Aorta (tissue), 5 donors: ENCODE measurements at regions not wholly inside any gene's neighbourhood (a gene's known extent, or its start where the extent isn't known, plus 50 kb on each side); places are given as distances from the start of the nearest gene placed in this dataset.

Source experiments
- ATAC-seq: fragments of 200-7000 bp; cut with Tn5 transposase; one replicate; pipeline ENCODE4 v1.9.1; 2022; ENCODE audit warnings: moderate library complexity; ENCODE audit not compliant: low FRiP score
- DNase-seq, 2 donors: peaks; one replicate each; pipeline ENCODE4 v3.0.0-alpha.2; 2020
- H3K27ac ChIP-seq, 2 donors: one replicate each; pipeline ENCODE4 v1.5.1; 2013; ENCODE audit warnings: low read length in 2 of 2, mild to moderate bottlenecking in 2 of 2, moderate library complexity in 2 of 2, control low read depth in 1 of 2, inconsistent platforms in 1 of 2, low read depth in 1 of 2
- H3K27me3 ChIP-seq, 2 donors: one replicate each; pipeline ENCODE4 v1.6.1; 2013; ENCODE audit warnings: control low read depth in 1 of 2, low read length in 1 of 2, mild to moderate bottlenecking in 1 of 2, moderate library complexity in 1 of 2; ENCODE audit not compliant: insufficient read depth in 2 of 2, control insufficient read depth in 1 of 2
- H3K36me3 ChIP-seq, 2 donors: one replicate each; pipeline ENCODE4 v1.6.1; 2013; ENCODE audit warnings: control low read depth in 1 of 2, low read length in 1 of 2, mild to moderate bottlenecking in 1 of 2; ENCODE audit not compliant: insufficient read depth in 2 of 2, control insufficient read depth in 1 of 2
- H3K4me1 ChIP-seq, 2 donors: one replicate each; pipeline ENCODE4 v1.6.1; 2013; ENCODE audit warnings: low read length in 2 of 2, control low read depth in 1 of 2, mild to moderate bottlenecking in 1 of 2, moderate library complexity in 1 of 2; ENCODE audit not compliant: insufficient read depth in 2 of 2, control insufficient read depth in 1 of 2
- H3K4me3 ChIP-seq, 2 donors: one replicate each; pipeline ENCODE4 v1.5.1; 2013; ENCODE audit warnings: low read length in 2 of 2, control low read depth in 1 of 2, mild to moderate bottlenecking in 1 of 2
- H3K9me3 ChIP-seq: one replicate; pipeline ENCODE4 v1.6.1; 2013; ENCODE audit warnings: mild to moderate bottlenecking, low read length; ENCODE audit not compliant: control insufficient read depth
- WGBS, 2 donors: extraction: QIAGEN DNeasy Blood & Tissue Kit; methylation state at CpG; one replicate each; pipeline ENCODE4 v1.1.7; 2013; 5-methylcytosine and 5-hydroxymethylcytosine counted together
- intact Hi-C, 2 donors: fragments of 100-400 bp; cut with DNase I; formaldehyde crosslinking; loops; one replicate each; pipeline versions ENCODE4 v1.14.2 to v1.15.0; 2022
- donor health status: healthy with polysubstance abuse.
- donor health status: Bipolar disorder and iron deficiency.
- donor health status: DM: no; HTN: no; CAD: no.
- donor health status: DM: no; HTN: no; CAD: no.
- donor health status: DM: yes; HTN: yes; CAD: no.

- no peaks in the 10 kb centered on the region for H3K4me1 ChIP-seq
- WGBS, 2 donors: 73 to 93% methylated on average over 1 of the region's 1 CpG
- intact Hi-C loops: no loop called here
- no peak for ATAC-seq
- no peak overlapping the region for H3K4me3 ChIP-seq
- H3K36me3 ChIP-seq: no peaks in the 10 kb centered on the region
- no peaks in the 10 kb centered on the region for H3K27me3 ChIP-seq
- no peak overlapping the region for H3K27ac ChIP-seq
- no peaks in the 10 kb centered on the region for H3K9me3 ChIP-seq
- DNase-seq: no peak
Observed at GRCh38 chrX:42546800-42547199, 231.2 kb downstream of the PPP1R2C start.

- ATAC-seq (no peak), DNase-seq (no peak)
- no peaks in the 10 kb centered on the region for H3K27me3 ChIP-seq
- no peak overlapping the region for H3K27ac ChIP-seq
- no peak overlapping the region for H3K4me3 ChIP-seq
- 72 to 98% methylated on average over 2 of the region's 2 CpGs for WGBS, 2 donors
- intact Hi-C loops: no loop called here
- H3K36me3 ChIP-seq: no peaks in the 10 kb centered on the region
- no peaks in the 10 kb centered on the region for H3K9me3 ChIP-seq
- no peaks in the 10 kb centered on the region for H3K4me1 ChIP-seq
Observed at GRCh38 chrX:42544883-42545282, 233.1 kb downstream of the PPP1R2C start.

GRCh38 chrX:42541554-42541953, 236.4 kb downstream of the PPP1R2C start:
- no peaks in the 10 kb centered on the region for H3K27me3 ChIP-seq

GRCh38 chrX:42540146-42540545, 237.8 kb downstream of the PPP1R2C start:
- no peak overlapping the region for H3K27ac ChIP-seq
- no peaks in the 10 kb centered on the region for H3K36me3 ChIP-seq
- DNase-seq: no peak
- no peak for ATAC-seq
- intact Hi-C loops: no loop called here
- H3K9me3 ChIP-seq: no peaks in the 10 kb centered on the region
- no peaks in the 10 kb centered on the region for H3K27me3 ChIP-seq
- H3K4me3 ChIP-seq: no peak overlapping the region
- no peaks in the 10 kb centered on the region for H3K4me1 ChIP-seq

More at GRCh38 chrX:42541554-42541953, 236.4 kb downstream of the PPP1R2C start:
- intact Hi-C loops: no loop called here
- no peaks in the 10 kb centered on the region for H3K4me1 ChIP-seq
- DNase-seq (no peak), ATAC-seq (no peak)
- no peak overlapping the region for H3K4me3 ChIP-seq
- no peaks in the 10 kb centered on the region for H3K36me3 ChIP-seq
- no peak overlapping the region for H3K27ac ChIP-seq
- no peaks in the 10 kb centered on the region for H3K9me3 ChIP-seq

- ATAC-seq: no peak
- H3K27ac ChIP-seq: no peak overlapping the region
- intact Hi-C loops: no loop called here
- DNase-seq: no peak
- no peaks in the 10 kb centered on the region for H3K9me3 ChIP-seq
- no peaks in the 10 kb centered on the region for H3K36me3 ChIP-seq
- no peak overlapping the region for H3K4me3 ChIP-seq
- WGBS, 2 donors: 66 to 82% methylated on average over 2 of the region's 2 CpGs
- no peaks in the 10 kb centered on the region for H3K27me3 ChIP-seq
- H3K4me1 ChIP-seq: no peaks in the 10 kb centered on the region
Observed at GRCh38 chrX:42538405-42538804, 239.6 kb downstream of the PPP1R2C start.

- ATAC-seq: no peak
Observed at GRCh38 chrX:42536286-42536685, 241.7 kb downstream of the PPP1R2C start.

GRCh38 chrX:42535233-42535632, 242.7 kb downstream of the PPP1R2C start:
- DNase-seq: no peak
- 80 to 95% methylated on average over 2 of the region's 2 CpGs for WGBS, 2 donors
- H3K27ac ChIP-seq: no peak overlapping the region

More at GRCh38 chrX:42536286-42536685, 241.7 kb downstream of the PPP1R2C start:
- no peaks in the 10 kb centered on the region for H3K9me3 ChIP-seq
- H3K36me3 ChIP-seq: no peaks in the 10 kb centered on the region
- WGBS, 2 donors: 9 to 21% methylated on average over 3 of the region's 3 CpGs
- no peak overlapping the region for H3K4me3 ChIP-seq
- no peak for DNase-seq
- no peaks in the 10 kb centered on the region for H3K4me1 ChIP-seq
- H3K27ac ChIP-seq: no peak overlapping the region
- no peaks in the 10 kb centered on the region for H3K27me3 ChIP-seq
- intact Hi-C loops: no loop called here

GRCh38 chrX:42533761-42534160, 244.2 kb downstream of the PPP1R2C start:
- Histone ChIP-seq H3K4me1 (no peaks in the 10 kb centered on the region), H3K4me3 (no peak overlapping the region), H3K27ac (no peak overlapping the region), H3K36me3 (no peaks in the 10 kb centered on the region), H3K9me3 (no peaks in the 10 kb centered on the region), H3K27me3 (no peaks in the 10 kb centered on the region)
- ATAC-seq (no peak), DNase-seq (no peak)
- 70 to 89% methylated on average over 2 of the region's 2 CpGs for WGBS, 2 donors
- intact Hi-C loops: no loop called here

More at GRCh38 chrX:42535233-42535632, 242.7 kb downstream of the PPP1R2C start:
- no peak for ATAC-seq
- Histone ChIP-seq H3K36me3 (no peaks in the 10 kb centered on the region), H3K4me1 (no peaks in the 10 kb centered on the region), H3K9me3 (no peaks in the 10 kb centered on the region), H3K27me3 (no peaks in the 10 kb centered on the region), H3K4me3 (no peak overlapping the region)
- intact Hi-C loops: no loop called here

- ATAC-seq: no peak
- Histone ChIP-seq H3K27ac (no peak overlapping the region), H3K4me1 (no peaks in the 10 kb centered on the region), H3K27me3 (no peaks in the 10 kb centered on the region), H3K9me3 (no peaks in the 10 kb centered on the region), H3K36me3 (no peaks in the 10 kb centered on the region), H3K4me3 (no peak overlapping the region)
- WGBS, 2 donors: 15% methylated on average over 2 of the region's 2 CpGs
- no peak for DNase-seq
- intact Hi-C loops: no loop called here
Observed at GRCh38 chrX:42531441-42531840, 246.5 kb downstream of the PPP1R2C start.
